ENCODE measurements at regions not wholly inside any gene's neighbourhood (a gene's known extent, or its start where the extent isn't known, plus 50 kb on each side); places are given as distances from the start of the nearest gene placed in this dataset.
A peak's percentile ranks its signal among the peaks of the same experiment; 100 is the strongest.
"Not testable (repeated sequence)": the region's sequence is repeated elsewhere in the genome, so short reads cannot be mapped to it uniquely, and the experiment has no call there.

DNA sequence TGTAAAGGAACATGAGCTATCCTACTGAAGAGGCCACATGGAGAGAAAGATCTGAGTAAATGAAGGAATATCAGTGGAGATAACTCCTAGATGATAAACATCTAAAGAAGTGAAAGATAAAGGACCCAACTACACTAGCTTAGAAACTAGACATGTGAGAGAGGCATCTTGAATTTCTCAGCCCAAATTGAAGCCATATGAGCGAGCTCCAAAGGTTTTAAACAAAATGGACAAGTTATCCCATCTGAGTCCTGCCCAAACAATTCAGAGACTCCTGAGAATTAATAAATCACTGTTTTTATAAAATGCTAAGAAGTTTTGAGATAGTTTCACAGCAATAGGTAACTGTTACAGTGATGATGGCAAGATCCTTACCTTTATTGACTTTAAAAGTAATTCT is 438.9 kb downstream of the NAV3 start:
- DNase-seq, result no peak

DNA sequence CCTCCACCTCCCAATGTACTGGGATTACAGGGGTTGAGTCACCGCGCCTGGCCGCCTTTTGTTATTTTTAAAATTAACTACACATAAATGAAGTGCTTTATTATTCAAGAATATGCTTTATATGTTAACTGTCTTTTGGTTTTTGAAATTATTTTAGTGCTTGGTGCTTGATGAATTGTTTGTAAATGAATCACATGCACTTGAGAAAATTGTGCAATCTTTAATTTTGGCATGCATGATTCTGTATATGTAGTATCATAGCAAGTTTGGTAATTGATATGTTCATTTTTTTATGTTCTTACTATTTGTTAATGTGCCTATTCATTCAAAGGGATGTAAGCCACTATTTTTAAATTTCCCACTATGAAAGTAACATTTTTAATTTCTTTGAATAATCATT is 440.9 kb downstream of the NAV3 start:
- no peak for DNase-seq

DNA sequence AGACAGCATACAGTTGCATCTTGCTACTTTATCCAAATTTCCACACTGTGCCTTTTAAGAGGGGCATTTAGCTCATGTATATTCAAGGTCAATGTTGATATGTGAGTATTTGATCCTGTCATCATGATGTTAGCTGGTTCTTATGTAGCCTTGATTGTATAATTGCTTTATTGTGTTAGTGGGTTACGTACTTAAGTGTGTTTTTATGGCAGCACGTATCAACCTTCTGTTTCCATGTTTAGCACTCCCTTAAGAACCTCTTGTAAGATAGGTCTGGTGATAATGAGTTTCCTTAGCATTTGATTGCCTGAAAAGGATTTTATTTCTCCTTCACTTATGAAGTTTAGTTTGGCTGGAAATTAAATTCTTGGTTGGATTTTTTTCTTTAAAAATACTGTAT is 445.2 kb downstream of the NAV3 start:
- DNase-seq, result no peak

DNA sequence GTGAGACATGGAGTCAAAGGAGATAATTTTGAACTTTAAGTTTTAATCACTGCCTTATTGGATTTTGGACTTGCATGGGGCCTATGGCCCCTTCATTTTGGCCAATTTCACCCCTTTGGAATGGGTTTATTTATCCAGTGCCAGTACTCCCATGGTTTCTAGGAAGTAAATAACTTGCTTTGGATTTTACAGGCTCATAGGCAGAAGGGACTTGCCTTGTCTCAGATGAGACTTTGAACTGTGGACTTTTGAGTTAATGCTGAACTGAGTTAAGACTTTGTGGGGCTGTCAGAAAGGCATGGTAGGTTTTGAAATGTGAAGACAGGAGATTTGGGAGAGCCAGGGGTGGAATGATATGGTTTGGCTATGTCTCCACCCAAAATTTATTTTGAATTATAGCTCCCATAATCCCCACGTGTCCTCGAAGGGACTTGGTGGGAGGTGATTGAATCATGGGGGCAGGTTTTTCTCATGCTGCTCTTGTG is 448.1 kb downstream of the NAV3 start:
- DNase-seq, result no peak

DNA sequence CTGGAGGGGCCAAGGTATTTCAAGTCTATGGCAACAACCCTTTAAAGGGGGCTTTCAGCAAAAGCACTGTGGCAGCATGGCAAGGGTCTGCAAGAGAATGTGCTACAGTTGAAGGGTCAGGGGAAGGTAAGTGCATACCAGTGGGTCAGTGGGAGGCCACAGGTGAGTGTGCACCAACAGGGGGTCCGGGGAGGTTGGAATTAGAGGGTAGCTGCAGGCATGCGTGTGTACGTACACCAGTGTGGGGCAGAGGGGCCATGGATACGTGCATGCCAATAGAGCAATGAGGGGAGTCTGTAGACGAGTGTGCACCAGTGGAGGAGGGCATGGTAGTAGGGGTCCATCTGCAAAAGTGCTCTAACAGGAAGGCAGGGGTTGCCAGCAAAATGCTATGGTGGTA is 448.9 kb downstream of the NAV3 start:
- DNase-seq, result no peak

DNA sequence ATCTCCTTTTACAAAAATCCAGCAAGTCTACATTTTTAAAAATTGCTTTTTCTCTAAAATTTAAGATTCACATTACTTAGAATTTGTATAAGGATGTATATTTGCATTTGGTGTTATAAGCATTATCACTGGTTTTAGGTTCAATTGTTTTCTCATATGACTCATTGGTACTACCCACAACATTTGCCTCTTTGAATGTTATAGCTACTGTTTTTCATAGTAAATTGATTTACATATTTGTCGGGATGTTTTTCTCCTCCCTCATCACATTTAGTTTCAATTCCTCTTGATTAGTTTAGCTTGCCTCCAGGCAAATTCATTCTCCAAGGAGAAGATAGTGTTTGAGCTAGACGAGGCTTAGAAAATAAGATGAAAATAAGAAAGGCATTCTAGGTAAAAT is 450.4 kb downstream of the NAV3 start:
- not testable (repeated sequence) for DNase-seq

DNA sequence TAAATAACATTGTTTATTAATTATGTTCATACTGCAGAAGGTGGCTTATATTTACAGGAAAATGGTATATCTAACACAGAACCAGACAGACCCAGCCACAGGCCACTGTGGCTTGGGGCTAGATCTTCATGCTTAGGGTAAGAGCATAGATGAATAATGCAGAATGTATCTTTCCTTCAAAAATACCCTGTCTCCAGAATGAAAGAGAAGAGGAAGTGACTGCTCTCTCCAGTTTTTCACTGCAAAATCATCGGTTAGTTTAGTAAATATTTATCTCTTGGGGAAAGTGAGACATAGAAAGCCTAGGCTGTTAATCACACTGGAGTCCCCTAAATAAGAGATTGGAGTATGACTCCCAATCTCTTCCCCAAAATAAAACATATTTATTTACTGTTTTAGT is 453.7 kb downstream of the NAV3 start:
- no peak for DNase-seq

DNA sequence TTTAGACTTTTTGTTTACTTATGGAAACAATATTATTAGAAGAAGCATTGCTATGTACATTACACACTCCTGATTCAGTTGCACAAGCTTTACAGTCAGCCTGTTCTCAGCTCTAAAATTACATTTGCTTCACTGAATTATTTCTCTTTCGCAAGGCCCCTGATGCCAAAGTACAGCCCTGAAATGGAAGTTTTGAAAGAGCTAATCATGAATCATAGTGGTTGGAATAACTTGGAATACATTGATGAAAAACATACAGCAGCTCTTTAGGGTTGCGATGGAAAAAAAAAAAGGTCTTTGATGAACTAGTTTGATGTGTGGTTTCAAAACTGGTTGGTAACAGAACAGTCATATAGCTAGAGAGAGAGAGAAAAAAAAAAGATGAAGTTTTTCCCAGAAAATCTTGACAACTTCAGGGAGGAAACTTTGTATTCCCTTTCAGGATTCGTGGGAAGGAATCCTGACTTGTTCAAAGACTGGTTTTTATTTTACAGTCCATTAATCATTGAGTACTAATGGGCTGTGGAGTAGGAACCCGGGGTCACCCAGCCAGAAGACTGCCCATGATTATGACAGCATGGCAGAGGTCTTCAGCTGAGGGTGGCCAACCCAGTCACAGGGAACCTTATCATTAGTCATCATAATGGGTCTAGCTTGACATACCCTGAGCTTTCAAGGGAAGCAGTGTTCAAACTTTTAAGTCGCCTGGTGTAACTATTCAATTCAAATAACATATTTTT is 460.1 kb downstream of the NAV3 start:
- no peak for DNase-seq

DNA sequence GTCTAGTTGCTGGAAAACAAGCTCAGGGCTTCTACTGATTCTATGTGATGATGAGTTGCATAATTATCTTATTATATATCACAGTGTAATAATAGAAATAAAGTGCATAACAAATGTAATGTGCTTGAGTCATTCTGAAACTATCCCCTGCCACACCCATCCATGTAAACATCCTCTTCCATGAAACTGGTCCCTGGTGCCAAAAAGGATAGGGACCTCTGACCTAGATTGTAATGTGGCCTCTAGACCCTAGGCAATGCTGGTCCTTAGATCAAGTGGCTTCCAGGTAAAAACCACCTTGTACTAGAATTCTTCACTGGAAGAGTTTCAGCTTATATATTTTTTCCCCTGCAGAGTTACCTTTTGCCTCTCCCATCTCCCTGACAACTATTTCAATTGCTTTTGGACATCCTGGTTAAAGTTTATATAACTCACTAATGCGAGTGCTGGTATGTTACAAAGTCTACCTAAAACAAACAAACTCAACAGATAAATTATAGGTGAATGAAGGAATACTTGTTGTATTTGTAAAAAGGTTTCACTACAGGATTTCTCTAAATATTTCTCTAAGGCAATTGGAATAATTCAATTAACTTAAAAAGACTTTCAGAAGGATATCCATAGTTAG is 462.5 kb downstream of the NAV3 start:
- DNase-seq, result no peak

DNA sequence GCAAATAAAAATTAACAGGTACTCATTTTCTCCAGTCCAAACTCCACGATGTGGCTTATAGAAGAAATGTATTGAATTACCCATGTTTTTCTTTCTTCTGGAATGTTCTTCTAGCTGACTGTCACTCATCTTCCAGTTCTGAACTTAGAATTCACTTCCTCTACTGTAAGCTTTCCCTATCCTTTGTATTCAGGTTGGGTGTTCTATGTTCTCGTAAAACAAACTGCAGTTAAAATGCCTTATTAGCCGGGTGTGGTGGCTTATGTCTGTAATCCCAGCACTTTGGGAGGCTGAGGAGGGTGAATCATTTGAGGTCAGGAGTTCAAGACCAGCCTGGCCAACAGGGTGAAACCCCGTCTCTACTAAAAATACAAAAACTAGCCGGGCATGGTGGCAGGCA is 470.6 kb downstream of the NAV3 start:
- DNase-seq, result not testable (repeated sequence)

DNA sequence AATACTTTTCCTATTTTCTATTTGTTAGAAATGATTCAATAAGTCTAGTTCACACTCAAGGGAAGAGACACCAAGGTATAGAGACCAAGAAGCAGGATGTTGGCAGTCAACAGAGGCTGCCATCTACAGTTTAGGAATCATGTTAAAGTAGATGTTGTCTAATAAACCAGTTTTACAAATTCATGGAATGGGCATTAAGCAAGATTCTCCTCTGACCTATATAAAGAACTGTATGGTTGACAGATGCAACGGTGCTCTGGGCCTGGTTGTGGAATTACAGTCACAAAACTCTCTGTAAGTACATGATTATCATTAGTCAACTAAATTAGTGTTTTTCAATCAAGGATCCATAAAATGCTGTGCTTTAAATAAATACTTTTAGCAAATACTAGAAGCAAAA is 475.1 kb downstream of the NAV3 start:
- no peak for DNase-seq

DNA sequence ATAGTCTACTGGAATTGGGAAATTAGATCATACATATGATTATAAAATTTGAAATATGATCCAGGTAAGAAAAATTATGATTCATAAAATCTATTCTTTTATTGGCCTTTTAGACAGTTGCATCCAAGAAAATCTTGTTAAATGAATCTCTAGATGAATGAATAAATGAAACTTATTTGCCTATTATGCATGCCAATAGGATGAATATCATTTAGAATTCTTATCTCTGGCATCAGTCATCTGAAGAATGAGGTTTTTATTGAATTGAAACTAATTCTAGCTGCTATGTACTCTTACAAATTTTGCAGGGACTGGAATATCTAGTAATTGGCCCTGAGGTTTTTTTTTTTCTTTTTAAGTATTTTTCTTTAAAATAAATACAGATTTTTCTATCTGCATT is 475.5 kb downstream of the NAV3 start:
- no peak for DNase-seq

DNA sequence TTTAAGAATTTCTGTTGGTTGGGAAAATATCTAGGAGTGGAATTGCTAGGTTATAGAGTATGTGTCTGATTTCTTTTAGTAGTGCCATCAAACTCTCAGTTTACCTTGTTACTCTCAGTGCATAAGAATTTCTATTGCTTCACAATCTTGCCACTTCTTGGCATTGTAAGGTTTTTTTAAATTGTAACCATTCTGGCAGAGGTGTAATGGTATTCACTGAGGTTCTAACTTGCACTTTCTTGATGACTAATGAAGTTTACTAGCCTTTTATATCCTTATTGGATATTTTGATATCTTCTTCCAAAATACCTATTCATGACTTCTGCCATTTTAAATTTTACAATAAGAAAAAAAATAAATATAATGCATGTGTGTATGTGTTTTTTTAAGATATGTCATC is 478.0 kb downstream of the NAV3 start:
- DNase-seq, result no peak

DNA sequence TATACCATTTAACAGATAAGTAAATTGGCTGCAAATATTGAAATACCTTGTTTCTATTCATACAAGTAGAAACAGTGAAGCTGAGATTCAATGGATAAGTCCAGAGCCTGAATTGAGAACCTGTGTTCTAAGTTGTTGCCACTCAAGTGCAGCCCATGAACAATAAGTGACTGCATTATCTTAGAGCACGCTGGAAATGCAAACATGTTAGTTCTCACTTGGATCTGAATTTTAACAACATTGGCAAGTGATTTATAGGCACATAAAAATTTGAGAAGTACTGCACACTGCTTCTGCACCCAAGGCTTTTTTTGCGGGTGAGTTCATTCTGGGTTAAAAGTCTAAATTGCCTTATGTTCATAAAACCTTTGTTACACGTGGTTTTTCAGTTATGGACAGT is 484.3 kb downstream of the NAV3 start:
- no peak for DNase-seq

DNA sequence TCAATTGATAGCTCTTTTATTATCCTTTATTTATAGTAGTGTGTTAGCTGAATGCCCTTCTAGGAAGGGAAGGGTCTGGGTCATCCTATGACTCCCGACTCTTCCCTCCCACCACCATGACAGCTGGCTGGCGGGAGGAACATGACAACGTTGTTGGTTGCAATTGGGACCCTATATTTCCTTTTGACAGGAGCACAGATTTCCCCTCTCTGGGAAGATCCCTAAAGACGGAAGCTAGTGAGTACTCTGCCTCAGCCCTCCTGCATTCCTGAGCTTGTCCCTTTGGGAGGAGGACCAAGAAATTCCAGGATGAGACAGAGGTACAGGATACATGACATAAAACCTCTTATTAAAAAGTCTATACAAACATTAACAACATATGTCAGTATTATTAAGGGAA is 485.4 kb downstream of the NAV3 start:
- DNase-seq, result no peak

DNA sequence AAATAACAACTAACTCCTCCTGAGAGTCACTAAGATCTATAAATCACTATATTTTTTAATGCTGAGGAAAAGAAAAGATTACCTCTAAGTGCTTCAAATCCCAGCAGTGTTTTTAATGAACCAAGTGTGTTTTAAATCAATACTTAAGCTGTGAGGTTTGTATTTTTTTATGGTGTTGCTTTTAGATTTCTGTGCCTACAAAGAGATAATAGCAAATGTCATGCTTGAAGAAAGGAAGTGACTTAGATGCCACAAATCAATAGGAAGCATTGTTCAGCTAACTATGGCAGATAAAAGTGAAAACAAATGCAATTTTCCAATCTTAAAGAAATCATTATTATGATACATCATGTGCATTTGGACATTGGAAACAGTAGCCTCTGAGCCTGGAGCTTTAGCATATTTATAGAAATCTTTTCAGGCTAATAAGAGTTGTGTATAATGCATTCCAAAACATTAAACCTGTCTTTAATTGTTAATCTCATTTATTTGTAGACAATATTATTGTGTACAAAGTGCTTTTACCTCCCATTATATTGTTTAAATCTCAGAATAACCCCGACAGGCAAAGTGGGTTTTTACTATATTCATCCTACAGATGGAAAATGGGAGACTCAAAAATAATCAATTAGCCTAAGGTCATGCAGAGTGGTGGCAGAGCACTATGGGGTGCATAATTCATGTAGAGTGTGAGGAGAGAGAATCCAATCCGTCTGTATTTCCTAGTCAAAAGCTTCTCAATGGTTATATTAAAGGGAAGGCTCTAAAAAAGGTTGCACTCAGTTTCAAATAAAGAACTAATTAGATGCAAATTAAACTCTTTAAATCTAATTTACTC is 486.2 kb downstream of the NAV3 start:
- no peak for DNase-seq

DNA sequence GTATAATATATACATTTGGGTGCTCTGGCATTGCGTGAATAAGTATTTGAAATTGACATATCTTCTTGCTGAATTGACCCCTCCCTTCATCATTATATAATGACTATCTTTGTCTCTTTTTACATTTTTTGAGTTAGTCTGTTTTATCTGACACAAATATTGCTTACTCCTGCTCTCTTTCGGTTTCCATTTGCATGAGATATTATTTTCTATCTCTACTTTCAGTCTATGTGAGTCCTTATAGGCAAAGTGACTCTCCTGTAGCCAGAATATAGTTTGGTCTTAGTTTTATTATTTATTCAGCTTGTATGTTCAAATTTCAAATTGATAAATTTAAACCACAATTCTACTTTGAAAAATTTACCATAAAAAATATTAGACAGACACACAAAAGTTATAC is 491.0 kb downstream of the NAV3 start:
- DNase-seq, result no peak

DNA sequence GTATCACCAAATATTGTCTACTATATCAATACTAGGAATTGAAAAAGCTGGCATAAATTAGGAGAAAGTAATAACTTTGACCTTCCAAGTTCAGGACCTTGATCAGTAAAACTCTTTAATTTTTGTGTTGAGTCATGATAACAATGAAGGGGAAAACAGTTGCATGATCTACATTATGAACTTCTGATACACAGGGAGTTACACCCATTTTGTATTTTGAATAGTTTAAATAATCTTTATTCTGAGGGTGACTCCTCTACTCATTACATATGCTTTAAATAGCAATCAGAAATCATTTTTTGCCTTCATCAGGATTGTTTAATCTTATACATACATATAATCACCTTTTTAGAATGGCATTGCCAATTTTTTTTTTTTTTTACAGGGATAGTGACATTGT is 492.5 kb downstream of the NAV3 start:
- no peak for DNase-seq

DNA sequence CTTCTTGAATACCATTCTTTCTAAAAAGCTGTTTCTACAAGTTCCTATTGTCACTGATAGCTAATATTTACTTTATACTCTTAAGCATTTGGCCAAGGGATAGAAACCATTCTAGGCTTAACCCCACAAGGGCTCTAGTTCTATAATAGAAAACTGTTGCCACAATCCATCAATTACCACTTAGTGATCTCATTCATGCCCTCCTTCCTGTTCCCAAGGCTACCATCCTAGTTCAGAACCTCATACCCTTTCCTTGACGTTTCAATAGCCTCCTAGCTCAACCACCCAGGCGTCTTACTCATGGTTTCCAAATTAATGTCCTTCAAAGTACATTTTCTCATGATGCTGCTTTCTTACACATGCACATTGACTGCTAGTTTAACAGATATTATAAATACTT is 493.5 kb downstream of the NAV3 start:
- no peak for DNase-seq

DNA sequence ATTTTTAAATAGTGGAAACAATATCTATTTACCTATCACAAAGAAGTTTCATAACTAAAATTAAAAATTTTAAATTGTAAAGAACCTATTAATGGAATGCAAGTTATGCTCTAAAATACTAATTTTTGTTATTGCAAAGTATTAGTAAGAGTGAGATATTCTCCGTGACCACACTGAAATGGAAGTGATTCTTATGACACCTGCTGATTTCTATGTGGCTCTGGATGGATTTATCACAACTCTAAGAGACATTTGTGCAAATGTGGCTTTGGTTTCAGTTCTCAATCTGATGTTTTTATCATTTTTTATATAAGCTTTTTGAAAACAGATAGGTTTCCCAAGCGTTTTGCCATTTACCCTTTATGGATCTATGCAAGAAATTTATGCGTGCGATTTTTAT is 497.8 kb downstream of the NAV3 start:
- no peak for DNase-seq

DNA sequence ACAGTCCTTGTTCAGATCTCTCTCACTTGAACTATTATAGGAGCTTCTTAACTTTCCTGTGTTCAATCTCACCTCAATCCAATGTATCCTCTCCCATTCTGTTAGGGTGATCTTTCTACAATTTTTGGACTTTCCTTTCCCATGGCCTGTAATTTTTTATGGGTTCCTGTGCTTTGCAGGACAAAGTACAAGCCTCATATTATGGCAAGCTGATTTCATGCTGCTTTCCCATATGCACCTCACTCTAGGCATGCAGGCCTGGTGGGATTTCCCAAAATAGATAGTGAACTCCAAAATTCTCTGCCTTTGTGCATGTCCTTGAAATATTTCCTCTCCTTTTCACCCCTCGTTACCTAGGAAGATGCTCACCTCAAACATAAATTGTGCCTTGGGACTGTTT is 499.4 kb downstream of the NAV3 start:
- DNase-seq, result no peak

DNA sequence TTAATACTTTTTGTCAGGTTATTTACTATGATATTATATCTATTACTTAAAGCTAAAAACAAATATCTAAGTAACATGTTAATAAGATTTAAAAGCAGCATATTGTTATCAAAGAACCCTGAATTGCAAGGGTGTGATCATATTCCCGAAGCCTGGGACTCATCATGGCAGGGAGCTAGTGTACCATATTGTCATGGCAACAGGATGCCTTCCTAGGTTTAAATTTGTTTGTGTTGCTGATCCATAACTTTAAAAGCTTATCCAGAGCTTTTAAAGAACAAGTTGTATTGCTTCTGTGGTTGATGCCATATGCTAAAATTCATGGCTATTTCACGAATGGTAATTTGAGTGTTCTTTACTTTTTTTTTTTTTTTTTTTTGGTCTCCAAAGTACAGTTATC is 500.5 kb downstream of the NAV3 start:
- DNase-seq, result peak; percentile 76

DNA sequence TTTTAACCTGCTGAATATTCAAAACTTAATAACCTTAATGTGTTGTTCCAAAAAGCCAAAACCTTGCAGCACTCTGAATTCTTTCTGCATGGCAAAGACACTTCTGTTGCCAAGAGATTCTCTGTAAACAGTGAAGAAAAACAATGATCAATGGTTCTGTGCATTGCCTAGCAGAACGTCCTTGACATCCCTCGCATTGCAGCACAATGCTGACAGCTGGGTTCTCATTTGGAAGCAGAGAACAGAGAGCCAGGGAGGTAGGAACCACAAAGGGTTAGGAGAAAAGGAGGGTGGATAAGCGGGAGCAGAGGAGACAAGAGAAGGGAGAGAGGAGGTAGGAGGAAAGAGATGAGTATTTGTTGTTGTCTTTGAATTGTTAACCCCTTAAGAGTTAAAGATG is 501.1 kb downstream of the NAV3 start:
- DNase-seq, result peak; percentile 49
